KMS-11 (cell line): ENCODE measurements at regions not wholly inside any gene's neighbourhood (a gene's known extent, or its start where the extent isn't known, plus 50 kb on each side); places are given as distances from the start of the nearest gene placed in this dataset.
A peak's percentile ranks its signal among the peaks of the same experiment; 100 is the strongest.

Source experiments
- H2AFZ ChIP-seq: fragments of 200-600 bp; sonication (generic); 2 replicates; pipeline ENCODE4 v1.6.1; 2016; ENCODE audit warnings: antibody characterized with exemption, mixed run types, low read depth
- H3K27ac ChIP-seq: fragments of 200-600 bp; sonication (generic); 2 replicates; pipeline ENCODE4 v1.6.1; 2016; ENCODE audit warnings: mild to moderate bottlenecking, mixed run types
- H3K27me3 ChIP-seq: fragments of 200-600 bp; sonication (generic); 2 replicates; pipeline ENCODE4 v1.6.1; 2017; ENCODE audit warnings: mild to moderate bottlenecking, low read depth, mixed run types, moderate library complexity; ENCODE audit not compliant: insufficient read depth
- H3K36me3 ChIP-seq: fragments of 200-600 bp; sonication (generic); 2 replicates; pipeline ENCODE4 v1.6.1; 2017; ENCODE audit warnings: mild to moderate bottlenecking, mixed run types; ENCODE audit not compliant: insufficient read depth
- H3K4me1 ChIP-seq: fragments of 200-600 bp; sonication (generic); 2 replicates; pipeline ENCODE4 v1.6.1; 2016; ENCODE audit warnings: mild to moderate bottlenecking, low read depth, mixed run types; ENCODE audit not compliant: poor library complexity, severe bottlenecking
- H3K4me2 ChIP-seq: fragments of 200-600 bp; sonication (generic); 2 replicates; pipeline ENCODE4 v1.7.0; 2016; ENCODE audit warnings: mild to moderate bottlenecking, mixed run types
- H3K4me3 ChIP-seq: fragments of 200-600 bp; sonication (generic); IDR thresholded peaks from 2 replicates; pipeline ENCODE4 v1.6.1; 2017; ENCODE audit warnings: low read depth, low read length, mixed read lengths; ENCODE audit not compliant: insufficient read depth
- H3K79me2 ChIP-seq: fragments of 200-600 bp; sonication (generic); 2 replicates; pipeline ENCODE4 v1.6.1; 2016; ENCODE audit warnings: low read depth, mixed run types; ENCODE audit not compliant: insufficient read depth
- H3K9ac ChIP-seq: fragments of 200-600 bp; sonication (generic); 2 replicates; pipeline ENCODE4 v1.6.1; 2016; ENCODE audit warnings: mild to moderate bottlenecking, mixed run types
- H4K20me1 ChIP-seq: fragments of 200-600 bp; sonication (generic); 2 replicates; pipeline ENCODE4 v1.6.1; 2016; ENCODE audit warnings: mild to moderate bottlenecking, mixed run types; ENCODE audit not compliant: insufficient read depth
- TF ChIP-seq, protein P1 (sequence below): fragments of 200-600 bp; sonication (generic); conservative IDR thresholded peaks from 2 replicates; pipeline ENCODE4 v1.6.1; 2017; ENCODE audit warnings: low read depth, mild to moderate bottlenecking, antibody characterized with exemption, low read length, moderate library complexity, mixed read lengths

DNA sequence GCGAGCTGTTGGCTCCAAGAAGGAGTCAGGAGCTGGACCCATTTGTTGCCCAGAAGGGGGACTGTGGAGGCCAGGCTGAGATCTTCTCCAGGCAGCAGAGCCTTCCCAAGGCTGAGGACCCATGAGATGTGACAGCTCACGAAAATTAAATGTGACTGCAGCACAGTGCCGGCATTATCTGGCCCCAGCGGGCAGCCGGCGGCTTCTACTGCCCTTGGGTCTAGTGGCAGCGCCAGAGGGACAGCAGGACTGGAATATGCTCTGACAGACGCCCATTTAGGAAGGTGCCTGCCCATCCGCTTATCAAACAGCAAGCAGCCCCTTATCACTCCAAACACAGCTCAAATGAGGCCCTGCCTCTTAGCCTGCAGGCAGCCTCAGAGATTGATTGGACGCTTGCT is 122.9 kb upstream of the LYZL2 start:
- Histone ChIP-seq H3K27ac (no peak overlapping the region), H3K79me2 (no peaks in the 10 kb centered on the region), H3K9ac (no peak overlapping the region), H2AFZ (peak overlapping the region; percentile 60; the same call in 1 of the 2 replicates), H3K27me3 (no peaks in the 10 kb centered on the region), H4K20me1 (no peaks in the 10 kb centered on the region), H3K4me2 (no peak overlapping the region), H3K4me1 (no peaks in the 10 kb centered on the region), H3K36me3 (no peaks in the 10 kb centered on the region), H3K4me3 (no peak overlapping the region)
- TF ChIP-seq, protein P1, sequence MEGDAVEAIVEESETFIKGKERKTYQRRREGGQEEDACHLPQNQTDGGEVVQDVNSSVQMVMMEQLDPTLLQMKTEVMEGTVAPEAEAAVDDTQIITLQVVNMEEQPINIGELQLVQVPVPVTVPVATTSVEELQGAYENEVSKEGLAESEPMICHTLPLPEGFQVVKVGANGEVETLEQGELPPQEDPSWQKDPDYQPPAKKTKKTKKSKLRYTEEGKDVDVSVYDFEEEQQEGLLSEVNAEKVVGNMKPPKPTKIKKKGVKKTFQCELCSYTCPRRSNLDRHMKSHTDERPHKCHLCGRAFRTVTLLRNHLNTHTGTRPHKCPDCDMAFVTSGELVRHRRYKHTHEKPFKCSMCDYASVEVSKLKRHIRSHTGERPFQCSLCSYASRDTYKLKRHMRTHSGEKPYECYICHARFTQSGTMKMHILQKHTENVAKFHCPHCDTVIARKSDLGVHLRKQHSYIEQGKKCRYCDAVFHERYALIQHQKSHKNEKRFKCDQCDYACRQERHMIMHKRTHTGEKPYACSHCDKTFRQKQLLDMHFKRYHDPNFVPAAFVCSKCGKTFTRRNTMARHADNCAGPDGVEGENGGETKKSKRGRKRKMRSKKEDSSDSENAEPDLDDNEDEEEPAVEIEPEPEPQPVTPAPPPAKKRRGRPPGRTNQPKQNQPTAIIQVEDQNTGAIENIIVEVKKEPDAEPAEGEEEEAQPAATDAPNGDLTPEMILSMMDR, result no peak

DNA sequence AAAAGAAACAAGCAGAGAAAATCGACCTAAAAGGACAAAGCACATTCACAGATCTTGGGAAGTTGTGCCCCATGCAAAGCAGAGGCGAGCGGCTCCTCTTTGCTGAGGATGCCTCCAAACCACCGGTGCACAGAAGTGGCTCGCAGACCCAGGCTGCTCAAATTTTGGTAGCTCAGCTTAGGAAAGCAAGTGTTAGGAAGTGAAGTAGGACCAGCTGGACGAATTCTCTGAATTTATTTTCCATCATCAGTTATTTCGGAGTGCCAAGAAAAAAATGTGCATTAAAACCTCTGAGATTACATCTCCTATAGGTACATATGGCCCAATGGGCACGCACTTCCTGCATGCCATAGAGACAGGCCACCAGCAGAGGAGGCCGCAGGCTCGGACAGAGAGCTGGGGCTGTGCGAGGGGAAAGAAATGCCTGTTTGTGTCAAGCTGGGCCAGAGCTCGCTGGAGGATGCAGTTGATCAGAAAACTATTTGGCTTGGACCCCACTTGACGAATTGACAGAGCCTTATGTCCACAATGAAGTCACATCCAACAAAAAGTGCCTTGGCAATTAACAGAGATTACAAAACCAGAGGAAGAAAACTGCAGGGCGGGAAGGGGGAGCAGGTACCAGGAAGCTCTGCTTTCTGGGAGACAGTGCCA is 122.3 kb upstream of the LYZL2 start:
- Histone ChIP-seq H4K20me1 (no peaks in the 10 kb centered on the region), H3K27ac (no peak overlapping the region), H2AFZ (peak overlapping the region; percentile 60; the same call in 1 of the 2 replicates), H3K27me3 (no peaks in the 10 kb centered on the region), H3K9ac (no peak overlapping the region), H3K36me3 (no peaks in the 10 kb centered on the region), H3K4me3 (no peak overlapping the region), H3K4me2 (no peak overlapping the region), H3K4me1 (no peaks in the 10 kb centered on the region), H3K79me2 (no peaks in the 10 kb centered on the region)
- TF ChIP-seq, protein P1, result peak; percentile 99

DNA sequence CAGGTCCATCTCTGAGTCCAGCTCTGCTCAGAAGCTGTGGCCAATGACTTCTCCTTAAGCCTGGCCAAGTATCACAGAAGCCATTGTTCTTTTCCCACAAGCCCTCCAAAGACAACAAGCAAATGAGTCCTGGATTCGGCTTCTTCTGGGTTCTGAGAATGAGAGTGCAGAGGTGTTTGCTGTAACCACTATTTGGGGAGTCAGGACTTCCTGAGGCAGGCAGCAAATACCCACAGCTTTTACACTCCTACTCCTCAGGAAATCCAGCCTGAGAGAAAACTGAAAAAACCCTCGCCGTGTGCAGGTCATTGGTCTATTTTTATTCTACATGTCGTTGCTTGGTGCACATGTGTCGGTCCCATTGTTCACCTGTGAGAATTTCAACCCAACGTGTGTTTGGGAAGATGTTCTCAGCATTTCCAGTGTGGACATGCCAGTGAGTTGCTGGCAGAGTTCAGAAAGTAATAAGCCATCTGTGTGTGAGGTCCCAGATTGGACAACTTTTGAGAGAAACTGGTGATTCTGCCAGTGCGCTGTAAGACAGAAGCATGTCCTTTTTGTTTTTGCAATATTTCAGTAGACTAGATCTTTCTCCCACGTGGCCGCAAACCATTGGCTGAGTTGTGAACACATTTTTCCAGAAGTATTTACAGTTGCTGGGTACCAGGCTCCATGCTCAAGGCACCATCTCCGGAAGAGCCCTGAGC is 121.6 kb upstream of the LYZL2 start:
- no peak overlapping the region for H3K9ac ChIP-seq
- H3K79me2 ChIP-seq, result no peaks in the 10 kb centered on the region
- H2AFZ ChIP-seq, result peak overlapping the region; percentile 7; the same call in 1 of the 2 replicates
- no peaks in the 10 kb centered on the region for H3K4me1 ChIP-seq
- H3K27ac ChIP-seq, result no peak overlapping the region
- H3K4me3 ChIP-seq, result no peak overlapping the region
- no peaks in the 10 kb centered on the region for H3K27me3 ChIP-seq
- TF ChIP-seq, protein P1, result no peak
- H3K36me3 ChIP-seq, result no peaks in the 10 kb centered on the region
- no peaks in the 10 kb centered on the region for H4K20me1 ChIP-seq
- H3K4me2 ChIP-seq, result no peak overlapping the region

DNA sequence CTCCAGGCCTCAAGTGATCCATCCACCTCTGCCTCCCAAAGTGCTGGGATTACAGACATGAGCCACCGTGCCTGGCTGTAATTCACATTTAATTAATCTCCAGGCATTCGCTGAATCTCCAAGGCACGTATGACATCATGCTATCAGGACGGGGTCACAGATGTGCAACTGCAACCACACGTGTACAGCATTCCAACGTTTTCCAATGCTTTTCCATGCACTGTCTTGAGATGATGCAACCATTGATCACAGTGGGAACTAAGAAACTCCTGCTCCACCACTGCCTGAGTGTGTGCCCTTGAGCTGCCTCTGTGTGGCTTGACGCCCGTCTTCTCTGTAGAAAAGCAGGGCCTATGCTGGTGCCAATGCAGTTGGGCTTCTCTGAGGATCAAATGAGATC is 119.8 kb upstream of the LYZL2 start:
- H3K27ac ChIP-seq, result no peak overlapping the region
- H3K4me2 ChIP-seq, result no peak overlapping the region
- TF ChIP-seq, protein P1, result no peak
- no peaks in the 10 kb centered on the region for H3K27me3 ChIP-seq
- H3K9ac ChIP-seq, result no peak overlapping the region
- H3K79me2 ChIP-seq, result no peaks in the 10 kb centered on the region
- no peak overlapping the region for H2AFZ ChIP-seq
- no peak overlapping the region for H3K4me3 ChIP-seq
- H3K4me1 ChIP-seq, result no peaks in the 10 kb centered on the region
- H3K36me3 ChIP-seq, result no peaks in the 10 kb centered on the region
- no peaks in the 10 kb centered on the region for H4K20me1 ChIP-seq
